Uterus (tissue), 3 donors: ENCODE measurements at regions not wholly inside any gene's neighbourhood (a gene's known extent, or its start where the extent isn't known, plus 50 kb on each side); places are given as distances from the start of the nearest gene placed in this dataset.

Experiments
- DNase-seq, 2 donors: peaks; one replicate each; pipeline ENCODE4 v3.0.0-alpha.2; 2019 to 2020
- H3K27ac ChIP-seq, 2 donors: fragments of 200-600 bp; sonication (generic); 1 replicate in 1 of 2; 2 replicates in 1 of 2; pipeline ENCODE4 v1.5.1; 2016 to 2018
- H3K27me3 ChIP-seq, 2 donors: fragments of 200-600 bp; sonication (generic); one replicate each; pipeline ENCODE4 v1.5.1; 2018 to 2019; ENCODE audit warnings: control low read depth in 1 of 2
- H3K36me3 ChIP-seq, 2 donors: fragments of 200-600 bp; sonication (generic); one replicate each; pipeline ENCODE4 v1.5.1; 2019; ENCODE audit warnings: control low read depth in 1 of 2
- H3K4me1 ChIP-seq, 2 donors: fragments of 200-600 bp; sonication (generic); one replicate each; pipeline ENCODE4 v1.5.1; 2018 to 2019; ENCODE audit warnings: control low read depth in 1 of 2
- H3K4me3 ChIP-seq, 2 donors: fragments of 200-600 bp; sonication (generic); 1 replicate in 1 of 2; 2 replicates in 1 of 2; pipeline ENCODE4 v1.5.1; 2018 to 2019; ENCODE audit warnings: mild to moderate bottlenecking in 1 of 2
- H3K9me3 ChIP-seq, 2 donors: fragments of 200-600 bp; sonication (generic); one replicate each; pipeline ENCODE4 v1.5.1; 2019; ENCODE audit warnings: control low read depth in 1 of 2
- POLR2A ChIP-seq, 2 donors: fragments of 450-650 bp; IDR thresholded peaks; one replicate each; pipeline ENCODE4 v1.6.1; 2016; ENCODE audit warnings: antibody characterized with exemption in 2 of 2, mild to moderate bottlenecking in 1 of 2, moderate library complexity in 1 of 2
- intact Hi-C: fragments of 100-400 bp; cut with DNase I; formaldehyde crosslinking; loops from one replicate; pipeline ENCODE4 v1.15.1; 2023; ENCODE audit warnings: low total_unique reads
- TF ChIP-seq, protein P1 (sequence below), 4 experiments: fragments of 200-600 bp in 2 of 4; fragments of 450-650 bp in 2 of 4; sonication (generic) in 2 of 4; IDR thresholded peaks; one replicate each; pipeline ENCODE4 v1.5.1; 2016 to 2019; ENCODE audit warnings: antibody characterized with exemption in 4 of 4, mild to moderate bottlenecking in 2 of 4, moderate library complexity in 1 of 4
- donor health status: DM: yes; HTN: yes; CAD: no.

DNA sequence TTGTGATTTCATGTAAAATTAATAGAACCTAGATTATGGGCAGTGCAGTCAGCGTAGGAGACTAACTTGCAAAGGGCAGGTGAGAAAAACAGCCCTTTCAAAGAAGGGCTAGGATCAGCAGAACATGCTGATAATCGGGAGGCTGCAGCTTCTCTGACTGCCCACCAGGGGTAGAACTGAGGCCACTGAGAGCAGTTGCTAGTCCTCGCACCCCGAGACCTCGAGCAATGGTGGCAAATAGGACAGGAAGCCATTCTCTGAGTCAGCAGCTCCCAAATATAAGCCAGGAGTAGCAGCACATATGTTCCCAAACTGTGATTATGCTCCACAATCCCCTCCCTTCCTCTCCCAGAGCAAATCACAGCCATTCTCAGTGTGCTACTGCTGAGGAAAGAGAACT lies 186.5 kb downstream of the MSL3 start:
- TF ChIP-seq, protein P1, sequence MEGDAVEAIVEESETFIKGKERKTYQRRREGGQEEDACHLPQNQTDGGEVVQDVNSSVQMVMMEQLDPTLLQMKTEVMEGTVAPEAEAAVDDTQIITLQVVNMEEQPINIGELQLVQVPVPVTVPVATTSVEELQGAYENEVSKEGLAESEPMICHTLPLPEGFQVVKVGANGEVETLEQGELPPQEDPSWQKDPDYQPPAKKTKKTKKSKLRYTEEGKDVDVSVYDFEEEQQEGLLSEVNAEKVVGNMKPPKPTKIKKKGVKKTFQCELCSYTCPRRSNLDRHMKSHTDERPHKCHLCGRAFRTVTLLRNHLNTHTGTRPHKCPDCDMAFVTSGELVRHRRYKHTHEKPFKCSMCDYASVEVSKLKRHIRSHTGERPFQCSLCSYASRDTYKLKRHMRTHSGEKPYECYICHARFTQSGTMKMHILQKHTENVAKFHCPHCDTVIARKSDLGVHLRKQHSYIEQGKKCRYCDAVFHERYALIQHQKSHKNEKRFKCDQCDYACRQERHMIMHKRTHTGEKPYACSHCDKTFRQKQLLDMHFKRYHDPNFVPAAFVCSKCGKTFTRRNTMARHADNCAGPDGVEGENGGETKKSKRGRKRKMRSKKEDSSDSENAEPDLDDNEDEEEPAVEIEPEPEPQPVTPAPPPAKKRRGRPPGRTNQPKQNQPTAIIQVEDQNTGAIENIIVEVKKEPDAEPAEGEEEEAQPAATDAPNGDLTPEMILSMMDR (IDR thresholded peaks at IDR 0.05): no peak
- no peak for TF ChIP-seq POLR2A (IDR thresholded peaks at IDR 0.05)
- intact Hi-C loops: no loop called here
- H3K4me3 ChIP-seq: no peak overlapping the region

DNA sequence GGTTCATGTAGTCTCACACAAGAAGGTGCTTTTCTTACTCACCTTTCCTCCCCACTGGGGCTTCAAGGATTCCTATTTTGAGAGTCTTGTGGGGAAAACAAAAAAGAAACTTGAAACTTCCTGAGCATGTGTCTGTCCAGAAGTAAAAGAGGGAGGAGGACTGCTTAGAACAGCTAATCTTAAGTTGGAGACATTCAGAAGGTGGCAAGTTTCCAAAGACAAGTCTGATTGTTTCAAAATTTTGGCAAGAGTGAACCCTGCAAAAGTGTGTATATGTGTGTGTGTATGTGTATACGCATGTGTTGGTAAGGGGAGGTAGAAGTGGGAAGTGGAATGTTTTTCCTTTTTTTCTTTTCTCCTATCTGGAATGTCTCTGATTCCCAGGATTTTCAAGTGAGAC lies 189.0 kb upstream of the FRMPD4 start:
- intact Hi-C loops: no loop called here
- no peak overlapping the region for H3K27ac ChIP-seq
- H3K4me3 ChIP-seq: no peak overlapping the region
- H3K4me1 ChIP-seq: no peaks in the 10 kb centered on the region
- no peaks in the 10 kb centered on the region for H3K9me3 ChIP-seq
- H3K36me3 ChIP-seq: no peaks in the 10 kb centered on the region
- no peak for TF ChIP-seq POLR2A (IDR thresholded peaks at IDR 0.05)
- TF ChIP-seq, protein P1 (IDR thresholded peaks at IDR 0.05): no peak
- no peaks in the 10 kb centered on the region for H3K27me3 ChIP-seq
- DNase-seq: no peak

More for the DNA sequence above, 186.5 kb downstream of the MSL3 start:
- no peak for DNase-seq
- Histone ChIP-seq H3K27ac (no peak overlapping the region), H3K4me1 (no peaks in the 10 kb centered on the region), H3K9me3 (no peaks in the 10 kb centered on the region), H3K27me3 (no peaks in the 10 kb centered on the region), H3K36me3 (no peaks in the 10 kb centered on the region)

DNA sequence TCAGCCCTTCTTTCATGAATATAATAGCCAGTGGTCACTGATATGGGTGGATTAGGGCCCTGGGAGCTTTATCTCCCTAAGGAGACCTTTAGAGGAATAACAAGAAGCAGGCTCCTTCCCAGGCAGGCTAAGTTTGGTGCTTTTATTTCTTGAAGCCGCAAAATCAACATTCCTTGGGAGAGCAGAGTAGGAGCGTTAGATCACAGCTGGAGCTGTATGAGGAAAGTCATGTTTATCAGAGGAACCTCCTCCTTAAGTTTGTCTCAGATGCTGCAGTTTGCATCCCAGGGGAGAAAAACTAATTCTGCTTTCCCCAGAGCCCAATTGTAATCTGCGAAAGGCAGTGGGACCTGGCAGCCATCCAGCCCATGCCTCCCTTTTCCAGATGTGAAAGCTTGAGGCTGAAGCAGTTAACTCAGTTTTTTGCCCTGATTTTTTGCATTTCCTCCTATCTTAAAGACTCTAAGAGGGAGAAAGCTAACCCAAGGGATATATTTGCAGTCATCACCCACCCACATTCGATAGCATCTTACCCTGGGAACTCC lies 186.0 kb upstream of the FRMPD4 start:
- no peak overlapping the region for H3K27ac ChIP-seq
- no peaks in the 10 kb centered on the region for H3K27me3 ChIP-seq
- H3K9me3 ChIP-seq: no peaks in the 10 kb centered on the region
- H3K36me3 ChIP-seq: no peaks in the 10 kb centered on the region
- DNase-seq: no peak
- H3K4me3 ChIP-seq: no peak overlapping the region
- TF ChIP-seq POLR2A (IDR thresholded peaks at IDR 0.05): no peak
- TF ChIP-seq, protein P1 (IDR thresholded peaks at IDR 0.05): no peak
- no peaks in the 10 kb centered on the region for H3K4me1 ChIP-seq
- intact Hi-C loops: no loop called here

DNA sequence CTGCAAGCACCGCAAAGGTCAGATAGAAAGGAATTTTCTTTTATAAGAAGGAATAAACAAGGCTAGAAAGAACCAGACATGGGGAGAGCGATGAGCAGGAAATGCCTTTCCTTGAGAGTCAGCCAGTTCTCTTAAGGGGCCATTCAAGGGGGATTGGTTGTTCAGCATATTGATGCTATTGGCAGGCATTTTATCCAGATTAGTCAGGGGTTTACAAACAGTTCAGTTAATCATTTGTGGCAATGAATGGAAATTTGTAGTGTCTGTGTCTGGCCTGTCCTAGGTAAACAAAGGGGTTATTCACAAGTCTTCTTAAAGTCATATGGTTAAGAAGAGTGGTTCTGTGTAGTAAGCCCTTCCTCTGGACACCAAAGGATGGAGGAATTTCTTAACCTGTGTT lies 184.7 kb upstream of the FRMPD4 start:
- Histone ChIP-seq H3K27me3 (no peaks in the 10 kb centered on the region), H3K36me3 (no peaks in the 10 kb centered on the region), H3K27ac (no peak overlapping the region), H3K9me3 (no peaks in the 10 kb centered on the region), H3K4me1 (no peaks in the 10 kb centered on the region), H3K4me3 (no peak overlapping the region)
- TF ChIP-seq, protein P1 (IDR thresholded peaks at IDR 0.05): no peak
- TF ChIP-seq POLR2A (IDR thresholded peaks at IDR 0.05): no peak
- intact Hi-C loops: no loop called here
- DNase-seq: no peak

DNA sequence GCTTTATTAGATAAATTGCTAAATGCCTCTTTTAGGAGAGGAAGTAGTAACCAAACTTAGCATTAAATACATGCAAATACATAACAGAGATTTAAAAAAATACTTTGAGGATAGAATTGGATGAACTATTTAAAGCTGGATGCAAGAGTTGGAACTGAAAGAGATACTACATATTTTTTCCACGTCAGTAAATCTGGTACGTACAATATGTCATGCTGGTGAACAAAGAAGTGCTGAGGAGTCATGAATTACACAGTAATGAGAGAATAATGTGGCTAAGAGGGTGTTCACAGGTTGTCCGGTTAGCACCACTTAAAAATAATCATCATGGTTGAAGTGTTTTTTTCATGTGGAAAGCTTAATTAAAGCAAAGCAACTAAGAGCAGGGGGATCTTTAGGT lies 184.1 kb upstream of the FRMPD4 start:
- no peak for DNase-seq
- Histone ChIP-seq H3K36me3 (no peaks in the 10 kb centered on the region), H3K4me3 (no peak overlapping the region), H3K9me3 (no peaks in the 10 kb centered on the region), H3K27me3 (no peaks in the 10 kb centered on the region), H3K27ac (no peak overlapping the region), H3K4me1 (no peaks in the 10 kb centered on the region)
- no peak for TF ChIP-seq POLR2A (IDR thresholded peaks at IDR 0.05)
- TF ChIP-seq, protein P1 (IDR thresholded peaks at IDR 0.05): no peak
- intact Hi-C loops: no loop called here
